ENCODE measurements at regions not wholly inside any gene's neighbourhood (a gene's known extent, or its start where the extent isn't known, plus 50 kb on each side); places are given as distances from the start of the nearest gene placed in this dataset.

DNA sequence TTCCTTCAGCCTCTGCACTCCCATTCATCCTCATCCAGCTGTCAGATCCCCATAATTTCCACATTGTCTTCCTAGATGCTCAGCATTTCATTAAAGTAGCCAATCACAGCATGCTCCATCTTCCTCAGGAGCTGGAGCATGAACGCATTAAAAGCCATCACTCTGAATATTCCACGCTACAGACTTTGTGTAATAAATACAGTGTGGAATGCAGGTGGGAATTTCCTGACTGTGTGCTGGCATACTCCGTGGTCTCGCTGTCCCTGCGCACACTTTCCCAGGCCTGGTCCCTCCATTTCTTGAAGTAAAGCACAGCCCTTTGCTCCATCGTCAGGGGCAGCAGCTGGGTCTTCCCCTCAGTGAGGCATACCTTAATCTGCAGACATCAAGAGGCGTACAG lies 123.7 kb upstream of the NCK2 start:
- no peak for DNase-seq (ENCODE audit: low read depth)

- no peak for DNase-seq (ENCODE audit: low read depth)
These were observed 126.4 kb upstream of the NCK2 start for GRCh38 chr2:105618351-105618659.

GRCh38 chr2:105617631-105618350 lies 126.9 kb upstream of the NCK2 start:
- DNase-seq (ENCODE audit: low read depth): no peak

- no peak for DNase-seq (ENCODE audit: low read depth)
These were observed 129.4 kb upstream of the NCK2 start for GRCh38 chr2:105615305-105615704.

GRCh38 chr2:105611811-105612424 lies 132.8 kb upstream of the NCK2 start:
- DNase-seq (ENCODE audit: low read depth): no peak

- no peak for DNase-seq (ENCODE audit: low read depth)
These were observed 133.4 kb upstream of the NCK2 start for GRCh38 chr2:105611333-105611637.

- no peak for DNase-seq (ENCODE audit: low read depth)
These were observed 134.0 kb upstream of the NCK2 start for GRCh38 chr2:105610576-105611332.

DNA sequence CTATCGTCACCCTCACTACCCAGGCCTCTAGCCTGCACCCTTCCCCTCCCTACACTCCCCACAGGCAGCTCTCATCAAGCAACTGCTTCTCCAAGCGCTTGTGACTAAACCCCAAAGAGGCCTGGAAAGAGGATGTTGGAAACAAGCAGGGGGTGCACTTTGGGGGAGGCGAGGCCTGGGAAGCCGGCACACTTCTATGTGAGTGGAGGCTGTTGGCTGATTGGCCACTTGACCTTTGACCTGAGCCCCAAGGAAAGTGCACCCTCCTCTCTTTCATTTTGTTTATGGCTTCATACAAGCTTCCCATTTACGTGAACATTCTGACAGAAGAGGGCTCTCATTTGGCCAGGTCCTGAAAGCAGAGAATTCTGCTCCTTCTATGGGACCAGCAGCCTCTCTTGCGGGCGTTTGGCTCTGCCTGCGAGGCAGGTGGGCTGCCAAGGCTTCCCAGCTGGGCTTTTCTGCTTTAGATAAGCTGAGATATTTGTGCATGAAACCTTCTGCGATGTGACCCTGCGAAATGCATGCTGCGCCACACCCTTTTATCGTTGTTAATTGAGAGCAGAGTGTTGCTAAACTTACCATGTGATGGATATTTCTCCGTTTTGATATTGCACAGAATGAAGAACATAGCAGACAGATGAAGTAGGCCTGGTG lies 134.8 kb upstream of the NCK2 start:
- no peak for DNase-seq (ENCODE audit: low read depth)

- no peak for DNase-seq (ENCODE audit: low read depth)
These were observed 136.7 kb upstream of the NCK2 start for GRCh38 chr2:105607920-105608504.

GRCh38 chr2:105606081-105606480 lies 138.6 kb upstream of the NCK2 start:
- no peak for DNase-seq (ENCODE audit: low read depth)

DNA sequence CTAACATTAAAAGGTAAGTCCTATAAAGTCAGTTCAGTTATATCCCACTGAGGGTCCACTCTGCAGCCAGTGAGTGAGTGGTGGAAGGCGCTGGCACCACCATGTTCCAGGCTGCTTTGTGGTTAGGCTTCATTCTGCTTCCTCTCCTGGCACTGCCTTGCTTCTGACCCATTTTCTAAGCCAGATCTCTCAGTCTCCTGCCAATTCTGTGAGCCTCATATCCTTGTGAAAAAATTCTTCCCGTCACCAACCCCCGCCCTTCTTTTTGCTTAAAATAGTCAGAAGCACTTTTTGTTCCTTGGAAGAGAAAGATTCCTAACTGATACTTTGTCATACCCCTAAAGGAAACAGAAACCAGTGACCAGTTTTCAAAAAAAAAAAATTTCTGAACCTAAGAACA lies 139.8 kb upstream of the NCK2 start:
- DNase-seq (ENCODE audit: low read depth): no peak

GRCh38 chr2:105600949-105601794 lies 143.5 kb upstream of the NCK2 start:
- DNase-seq (ENCODE audit: low read depth): no peak

GRCh38 chr2:105600602-105600948 lies 144.1 kb upstream of the NCK2 start:
- DNase-seq (ENCODE audit: low read depth): no peak

GRCh38 chr2:105600037-105600442 lies 144.7 kb upstream of the NCK2 start:
- DNase-seq (ENCODE audit: low read depth): no peak

GRCh38 chr2:105598829-105599698 lies 145.6 kb upstream of the NCK2 start:
- no peak for DNase-seq (ENCODE audit: low read depth)

DNA sequence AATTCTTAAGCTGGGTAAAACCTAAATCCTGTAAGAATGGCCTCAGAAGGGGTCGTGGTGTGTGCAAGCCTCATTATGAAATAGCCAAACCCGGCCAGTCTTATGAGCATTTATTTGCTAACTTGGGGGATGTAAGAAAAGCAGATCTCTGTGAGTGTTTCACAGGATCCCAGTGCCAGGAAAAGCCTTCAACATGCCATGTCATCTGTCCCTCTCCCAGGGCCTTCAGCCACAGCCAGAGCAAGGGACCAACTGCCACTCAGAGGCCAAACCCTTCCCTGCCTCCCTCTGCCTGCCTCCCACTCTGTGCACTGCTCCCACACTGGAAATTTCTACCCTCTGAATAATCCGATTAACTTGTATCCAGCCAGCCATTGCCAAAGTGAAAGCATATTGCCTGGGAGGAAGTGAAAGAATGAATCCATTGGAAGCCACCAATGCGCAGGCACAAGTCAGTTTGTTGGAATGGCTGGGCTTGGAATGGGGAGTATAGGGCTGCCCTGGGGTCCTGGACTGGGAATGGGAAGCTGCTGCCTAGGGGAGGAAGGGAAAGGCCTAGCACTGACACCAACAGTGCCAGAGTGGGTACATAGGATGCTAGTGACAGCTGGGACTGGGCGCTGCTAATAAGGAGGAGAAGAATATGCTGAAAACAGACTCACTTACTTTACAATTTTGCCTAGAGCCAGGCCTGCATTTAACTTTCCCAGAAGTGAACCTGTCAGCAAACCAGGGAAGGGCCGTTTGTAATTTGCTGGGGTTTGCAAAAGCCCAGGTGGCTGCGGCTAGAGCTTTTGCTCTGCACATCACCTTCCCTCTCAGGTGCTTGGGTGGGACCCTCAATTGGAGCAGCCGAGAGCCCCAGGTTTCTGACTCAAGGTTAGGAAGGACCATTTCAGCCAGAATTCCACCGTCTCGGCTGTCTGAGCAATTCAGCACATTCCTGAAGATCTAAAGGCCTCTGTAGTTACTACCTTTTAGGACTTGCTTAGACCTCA lies 146.6 kb upstream of the NCK2 start:
- no peak for DNase-seq (ENCODE audit: low read depth)

GRCh38 chr2:105597011-105597805 lies 147.5 kb upstream of the NCK2 start:
- no peak for DNase-seq (ENCODE audit: low read depth)

DNA sequence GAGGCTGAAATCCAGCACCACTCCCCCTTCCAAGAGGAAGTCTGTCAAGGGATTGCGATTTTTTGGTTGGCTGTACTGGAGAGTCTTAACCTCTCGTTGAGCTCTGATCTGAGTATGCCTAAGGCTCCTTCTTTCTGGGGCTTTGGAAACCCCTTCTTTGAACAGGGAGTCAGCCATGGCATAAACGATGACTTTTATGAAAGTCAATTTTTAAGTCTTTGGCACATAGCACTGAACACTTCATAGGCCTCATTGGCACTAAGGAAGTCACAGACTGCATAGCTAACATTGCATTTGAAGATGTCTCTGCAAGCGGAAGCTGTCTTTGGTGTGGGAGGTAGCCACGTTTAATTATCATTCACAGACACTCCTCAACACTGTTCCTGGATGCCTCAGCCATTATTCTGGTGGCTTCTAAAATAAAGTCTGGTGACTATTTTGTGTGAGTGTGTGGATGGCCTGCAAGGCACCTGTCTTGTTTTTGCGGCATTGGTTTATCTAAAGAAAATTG lies 148.2 kb upstream of the NCK2 start:
- DNase-seq (ENCODE audit: low read depth): no peak

Data from T follicular helper cell (primary cell).